HepG2 (cell line): ENCODE measurements at regions not wholly inside any gene's neighbourhood (a gene's known extent, or its start where the extent isn't known, plus 50 kb on each side); places are given as distances from the start of the nearest gene placed in this dataset.

Source experiments
- ATAC-seq: fragments of 200-7000 bp; cut with Tn5 transposase; 3 replicates; pipeline ENCODE4 v1.9.1; 2020; ENCODE audit warnings: mild to moderate bottlenecking, moderate library complexity
- BruUV-seq: library from RNA; stranded (reverse); fragments of 400-500 nt; replicated peaks from 2 replicates; lab custom pipeline; 2021; lab: Mats Ljungman, UMichigan
- CTCF ChIA-PET: fragments of 300-600 bp; formaldehyde crosslinking; extraction: SDS; loops from one replicate; lab custom pipeline; 2021; ENCODE audit warnings: low total read pairs, inconsistent platforms, low intra/inter-chr PET ratio; lab: Yijun Ruan, JAX
- POLR2A ChIA-PET: fragments of 350-600 bp; sonication (Branson Sonifier 250); formaldehyde crosslinking; loops from one replicate; lab custom pipeline; 2020; ENCODE audit warnings: antibody characterized with exemption, inconsistent platforms; lab: Yijun Ruan, JAX
- DNase-seq: peaks from one replicate; pipeline ENCODE4 v3.0.0-alpha.2; 2015; ENCODE audit warnings: low spot score
- FAIRE-seq: peaks from 3 replicates; lab custom pipeline; 2011; peaks lifted over from hg19 to GRCh38; lab: Jason Lieb, UNC
- H2AFZ ChIP-seq: one replicate; pipeline ENCODE4 v1.6.1; 2011; ENCODE audit warnings: low read length, inconsistent platforms
- H3K27ac ChIP-seq: fragments of 300-600 bp; 3 replicates; pipeline ENCODE4 v1.8.0; 2011; ENCODE audit warnings: mixed run types, mild to moderate bottlenecking, mixed read lengths, low read length, inconsistent platforms; ENCODE audit not compliant: insufficient read depth; ENCODE audit errors: extremely low read length
- H3K27me3 ChIP-seq, 2 experiments: fragments of 200-600 bp in 1 of 2; 2 replicates in 1 of 2; 3 replicates in 1 of 2; pipeline versions ENCODE4 v1.6.0 to v1.8.0; 2011; ENCODE audit warnings: low read length in 2 of 2, mild to moderate bottlenecking in 2 of 2, moderate library complexity in 2 of 2, inconsistent platforms in 1 of 2; ENCODE audit not compliant: insufficient read depth in 2 of 2, control insufficient read depth in 1 of 2
- H3K36me3 ChIP-seq, 2 experiments: fragments of 200-600 bp in 1 of 2; replicated peaks in 1 of 2; 2 replicates in 1 of 2; 3 replicates in 1 of 2; pipeline versions ENCODE4 v1.5.1 to v1.8.0; 2011; ENCODE audit warnings: low read length in 2 of 2, inconsistent platforms in 1 of 2; ENCODE audit not compliant: insufficient read depth in 2 of 2, control insufficient read depth in 1 of 2
- H3K4me1 ChIP-seq: 2 replicates; pipeline ENCODE4 v1.5.1; 2012; ENCODE audit warnings: low read length, inconsistent platforms; ENCODE audit not compliant: insufficient read depth
- H3K4me2 ChIP-seq: 2 replicates; pipeline ENCODE4 v1.6.0; 2011; ENCODE audit warnings: low read depth, low read length, inconsistent platforms
- H3K4me3 ChIP-seq, 3 experiments: fragments of 200-600 bp in 1 of 3; sonication (generic), shearing (Covaris generic) in 1 of 3; replicated peaks in 1 of 3; 2 replicates each; pipeline ENCODE4 v1.5.1; 2011 to 2016; ENCODE audit warnings: low read length in 3 of 3, inconsistent platforms in 2 of 3, low read depth in 2 of 3, mild to moderate bottlenecking in 2 of 3, control low read depth in 1 of 3, mixed read lengths in 1 of 3; ENCODE audit not compliant: insufficient read depth in 1 of 3
- H3K79me2 ChIP-seq: one replicate; pipeline ENCODE4 v1.6.1; 2011; ENCODE audit warnings: low read length, inconsistent platforms; ENCODE audit not compliant: insufficient read depth
- H3K9ac ChIP-seq: 2 replicates; pipeline ENCODE4 v1.6.0; 2011; ENCODE audit warnings: mild to moderate bottlenecking, low read depth, low read length, inconsistent platforms; ENCODE audit not compliant: insufficient read depth
- H3K9me3 ChIP-seq: 2 replicates; pipeline ENCODE4 v1.5.1; 2012; ENCODE audit warnings: mild to moderate bottlenecking, low read length
- H4K20me1 ChIP-seq: 2 replicates; pipeline ENCODE4 v1.6.0; 2011; ENCODE audit warnings: inconsistent platforms, mild to moderate bottlenecking, low read length, moderate library complexity; ENCODE audit not compliant: insufficient read depth
- GATA4 ChIP-seq: sonication (generic); IDR thresholded peaks from 2 replicates; pipeline ENCODE4 v1.6.1; 2016; ENCODE audit warnings: antibody characterized with exemption, low read depth, borderline replicate concordance
- PPARG ChIP-seq: conservative IDR thresholded peaks from 2 replicates; pipeline ENCODE4 v1.6.1; 2016; ENCODE audit warnings: missing biosample characterization, missing genetic modification reagents
- REST ChIP-seq, 2 experiments: IDR thresholded peaks; 2 replicates each; pipeline ENCODE4 v1.6.1; 2011 to 2012; ENCODE audit warnings: low read length in 2 of 2, borderline replicate concordance in 1 of 2, low read depth in 1 of 2, mild to moderate bottlenecking in 1 of 2, moderate library complexity in 1 of 2
- ZNF629 ChIP-seq: sonication (generic); formaldehyde crosslinking; conservative IDR thresholded peaks from 2 replicates; pipeline ENCODE4 v1.5.0; 2020; ENCODE audit warnings: missing genetic modification reagents
- ZNF768 ChIP-seq: sonication (generic); formaldehyde crosslinking; IDR thresholded peaks from 2 replicates; pipeline ENCODE4 v1.4.0; 2020; ENCODE audit warnings: missing genetic modification reagents
- WGBS: methylation state at CpG from one replicate; pipeline ENCODE4 v1.1.6; 2017; ENCODE audit warnings: low lambda C conversion rate; 5-methylcytosine and 5-hydroxymethylcytosine counted together
- in situ Hi-C: cut with HindIII; loops from 2 replicates; pipeline ENCODE4 v1.10.0; 2017; ENCODE audit warnings: low pct_unique_long_range_greater_than_20kb; ENCODE audit not compliant: extremely low pct_ligation_motif_present
- intact Hi-C: fragments of 100-400 bp; cut with micrococcal nuclease; formaldehyde crosslinking; loops from one replicate; pipeline ENCODE4 v1.10.0; 2022; ENCODE audit not compliant: unreplicated experiment

GRCh38 chr15:66843581-66843980 is 141.5 kb downstream of the SMAD6 start:
- ATAC-seq (no peak), FAIRE-seq (no peak), DNase-seq (no peak)
- Histone ChIP-seq H2AFZ (no peak overlapping the region), H3K79me2 (no peaks in the 10 kb centered on the region), H3K9ac (no peak overlapping the region), H3K27me3 (peaks cover 8 to 36% of the 10 kb centered on the region in 2 experiments), H3K27ac (no peak overlapping the region), H3K4me1 (peaks cover 31% of the 10 kb centered on the region), H3K9me3 (no peaks in the 10 kb centered on the region), H3K36me3 (no peaks in the 10 kb centered on the region), H4K20me1 (peaks cover 3% of the 10 kb centered on the region; the same call in 1 of the 2 replicates), H3K4me2 (no peak overlapping the region), H3K4me3 (no peak overlapping the region)
- intact Hi-C loops (loop anchor here (5.0 kb wide), 1 partner anchor 141 kb away; the partner anchor contains the start of gene SMAD6), in situ Hi-C loops (loop anchor here (5.0 to 10.0 kb wide), 2 partner anchors 59 to 141 kb away; partner anchors contain the start of gene SMAD6)
- TF ChIP-seq ZNF768 (CRISPR knock-in tag), result peak; percentile 93
- no peak for TF ChIP-seq GATA4
- CTCF ChIA-PET, result no interaction called here
- POLR2A ChIA-PET, result interaction anchor here (1.0 to 1.4 kb wide), 2 partner anchors 71 to 141 kb away, joined by 3 read pairs; partner anchors contain the start of gene SMAD6
- BruUV-seq, result no TSS peak
- WGBS, result 0% methylated on average over 1 of the region's 2 CpGs

GRCh38 chr15:66844041-66844746 is 142.2 kb downstream of the SMAD6 start:
- in situ Hi-C loops, result loop anchor here (5.0 to 10.0 kb wide), 2 partner anchors 59 to 142 kb away; partner anchors contain the start of gene SMAD6
- no peak overlapping the region for H3K4me3 ChIP-seq
- intact Hi-C loops, result loop anchor here (5.0 kb wide), 1 partner anchor 142 kb away; the partner anchor contains the start of gene SMAD6
- peak in 1 of 2 experiments; percentile 44; a peak in 1 of 4 replicates for TF ChIP-seq REST (IDR thresholded peaks at IDR 0.05; ENCODE audit: borderline replicate concordance in 1 of 2, low read depth in 1 of 2, low read length in 2 of 2)
- TF ChIP-seq PPARG (CRISPR knock-in tag), result no peak
- TF ChIP-seq ZNF629, result peak; percentile 48
- TF ChIP-seq, all 625 proteins: peak for 2
- Histone ChIP-seq H2AFZ (no peak overlapping the region), H3K36me3 (no peaks in the 10 kb centered on the region), H3K4me1 (peaks cover 37% of the 10 kb centered on the region), H4K20me1 (peaks cover 3% of the 10 kb centered on the region; the same call in 1 of the 2 replicates), H3K9me3 (no peaks in the 10 kb centered on the region), H3K9ac (no peak overlapping the region), H3K79me2 (no peaks in the 10 kb centered on the region), H3K27ac (no peak overlapping the region), H3K27me3 (peaks cover 8 to 36% of the 10 kb centered on the region in 2 experiments), H3K4me2 (no peak overlapping the region)
- FAIRE-seq (no peak), DNase-seq (no peak), ATAC-seq (no peak)
- WGBS, result 68% methylated on average over 5 of the region's 8 CpGs
- BruUV-seq, result no TSS peak
- CTCF ChIA-PET, result no interaction called here
- POLR2A ChIA-PET, result no interaction called here
